SK-N-SH (cell line): ENCODE measurements at regions not wholly inside any gene's neighbourhood (a gene's known extent, or its start where the extent isn't known, plus 50 kb on each side); places are given as distances from the start of the nearest gene placed in this dataset.

Source experiments
- GATA2 ChIP-seq: sonication (generic); formaldehyde crosslinking; IDR thresholded peaks from 2 replicates; pipeline ENCODE4 v1.5.0; 2020; ENCODE audit warnings: mild to moderate bottlenecking, missing genetic modification reagents
- POLR2AphosphoS5 ChIP-seq: IDR thresholded peaks from 2 replicates; pipeline ENCODE4 v1.6.1; 2012; ENCODE audit warnings: low read depth, low read length
- TF ChIP-seq, protein P1 (sequence below): IDR thresholded peaks from 2 replicates; pipeline ENCODE4; 2012

DNA sequence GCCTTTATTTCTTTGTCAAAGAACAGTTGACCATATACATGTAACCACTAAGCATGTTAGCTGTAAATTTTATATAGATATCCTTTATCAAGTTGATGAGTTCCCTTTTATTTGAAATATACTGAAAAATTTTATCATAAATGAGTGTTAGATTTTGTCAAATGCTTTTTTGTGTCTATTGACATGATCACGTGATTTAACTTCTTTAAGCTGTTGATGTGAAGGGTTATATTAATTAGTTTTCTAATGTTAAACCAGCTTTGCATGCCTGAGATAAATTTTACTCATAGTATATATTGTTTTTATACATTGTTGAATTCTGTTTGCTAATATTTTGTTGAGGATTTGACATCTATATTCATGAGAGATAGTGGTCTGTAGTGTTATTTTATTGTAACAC is 241.9 kb upstream of the CDH20 start:
- TF ChIP-seq POLR2AphosphoS5 (no peak), GATA2 (CRISPR knock-in tag) (no peak)
- TF ChIP-seq, protein P1, sequence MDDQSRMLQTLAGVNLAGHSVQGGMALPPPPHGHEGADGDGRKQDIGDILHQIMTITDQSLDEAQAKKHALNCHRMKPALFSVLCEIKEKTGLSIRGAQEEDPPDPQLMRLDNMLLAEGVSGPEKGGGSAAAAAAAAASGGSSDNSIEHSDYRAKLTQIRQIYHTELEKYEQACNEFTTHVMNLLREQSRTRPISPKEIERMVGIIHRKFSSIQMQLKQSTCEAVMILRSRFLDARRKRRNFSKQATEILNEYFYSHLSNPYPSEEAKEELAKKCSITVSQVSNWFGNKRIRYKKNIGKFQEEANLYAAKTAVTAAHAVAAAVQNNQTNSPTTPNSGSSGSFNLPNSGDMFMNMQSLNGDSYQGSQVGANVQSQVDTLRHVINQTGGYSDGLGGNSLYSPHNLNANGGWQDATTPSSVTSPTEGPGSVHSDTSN = no peak
